Immature natural killer cell (primary cell): ENCODE measurements at regions not wholly inside any gene's neighbourhood (a gene's known extent, or its start where the extent isn't known, plus 50 kb on each side); places are given as distances from the start of the nearest gene placed in this dataset.
A peak's percentile ranks its signal among the peaks of the same experiment; 100 is the strongest.

Source experiments
- DNase-seq, 3 donors: peaks; one replicate each; pipeline ENCODE4 v3.0.0; 2022; ENCODE audit warnings: mixed read lengths in 1 of 3
- H3K27ac Mint-ChIP-seq, 6 donors: one replicate each; pipeline ENCODE4 v1.8.0; 2020; ENCODE audit warnings: mixed read lengths in 6 of 6, mild to moderate bottlenecking in 5 of 6, inconsistent platforms in 4 of 6, moderate library complexity in 3 of 6
- H3K27me3 Mint-ChIP-seq, 3 donors: one replicate each; pipeline ENCODE4 v1.8.0; 2020 to 2021; ENCODE audit warnings: low read depth in 3 of 3, mild to moderate bottlenecking in 3 of 3, mixed read lengths in 3 of 3, moderate library complexity in 3 of 3, inconsistent platforms in 1 of 3
- H3K36me3 Mint-ChIP-seq, 3 donors: one replicate each; pipeline ENCODE4 v1.8.0; 2020; ENCODE audit warnings: mixed read lengths in 3 of 3, inconsistent platforms in 2 of 3, mild to moderate bottlenecking in 2 of 3
- H3K4me1 Mint-ChIP-seq, 2 donors: one replicate each; pipeline ENCODE4 v1.8.0; 2020; ENCODE audit warnings: inconsistent platforms in 2 of 2, mild to moderate bottlenecking in 2 of 2, mixed read lengths in 2 of 2, moderate library complexity in 1 of 2
- H3K4me3 Mint-ChIP-seq, 5 donors: one replicate each; pipeline ENCODE4 v1.8.0; 2020; ENCODE audit warnings: mild to moderate bottlenecking in 5 of 5, mixed read lengths in 5 of 5, inconsistent platforms in 3 of 5, moderate library complexity in 3 of 5
- H3K9me3 Mint-ChIP-seq, 6 donors: one replicate each; pipeline ENCODE4 v1.8.0; 2020; ENCODE audit warnings: mild to moderate bottlenecking in 6 of 6, mixed read lengths in 6 of 6, inconsistent platforms in 4 of 6, moderate library complexity in 3 of 6

DNA sequence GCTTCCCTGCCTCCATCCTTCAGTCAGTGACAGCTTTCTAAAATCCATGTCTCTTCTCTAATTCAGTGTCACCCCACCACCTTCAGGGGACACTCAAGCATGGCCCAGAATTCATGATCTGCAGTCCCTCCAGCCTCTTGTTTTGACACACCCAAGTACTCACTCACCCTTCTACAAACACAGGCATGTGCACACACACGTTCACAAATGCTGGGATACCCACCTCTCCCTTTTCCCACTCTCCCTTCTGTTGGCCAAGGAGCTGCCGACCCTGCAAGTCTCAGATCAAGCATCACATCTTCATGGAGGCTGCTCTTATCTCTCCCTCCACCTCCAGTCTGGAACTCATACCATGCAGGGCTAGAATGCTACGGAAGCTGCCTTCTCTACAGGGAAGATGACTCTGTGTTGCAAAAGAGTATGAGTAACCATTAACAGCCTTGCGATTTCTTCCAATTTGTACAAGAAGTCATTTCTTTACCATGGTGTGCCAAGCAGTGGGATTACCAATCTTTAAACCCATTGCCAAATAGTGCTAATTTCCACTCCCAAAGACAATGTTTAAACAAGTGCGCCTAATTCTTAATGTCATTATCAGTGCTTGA, 196.1 kb downstream of the BCL11B start:
- Mint-ChIP-seq H3K4me1 (peaks cover 0 to 5% of the 10 kb centered on the region in 2 donors), H3K4me3 (no peak overlapping the region), H3K9me3 (no peaks in the 10 kb centered on the region), H3K36me3 (peaks cover 0 to 2% (median 0%) of the 10 kb centered on the region in 3 donors), H3K27ac (no peak overlapping the region), H3K27me3 (peaks cover 0 to 5% (median 4%) of the 10 kb centered on the region in 3 donors)
- DNase-seq, result no peak

DNA sequence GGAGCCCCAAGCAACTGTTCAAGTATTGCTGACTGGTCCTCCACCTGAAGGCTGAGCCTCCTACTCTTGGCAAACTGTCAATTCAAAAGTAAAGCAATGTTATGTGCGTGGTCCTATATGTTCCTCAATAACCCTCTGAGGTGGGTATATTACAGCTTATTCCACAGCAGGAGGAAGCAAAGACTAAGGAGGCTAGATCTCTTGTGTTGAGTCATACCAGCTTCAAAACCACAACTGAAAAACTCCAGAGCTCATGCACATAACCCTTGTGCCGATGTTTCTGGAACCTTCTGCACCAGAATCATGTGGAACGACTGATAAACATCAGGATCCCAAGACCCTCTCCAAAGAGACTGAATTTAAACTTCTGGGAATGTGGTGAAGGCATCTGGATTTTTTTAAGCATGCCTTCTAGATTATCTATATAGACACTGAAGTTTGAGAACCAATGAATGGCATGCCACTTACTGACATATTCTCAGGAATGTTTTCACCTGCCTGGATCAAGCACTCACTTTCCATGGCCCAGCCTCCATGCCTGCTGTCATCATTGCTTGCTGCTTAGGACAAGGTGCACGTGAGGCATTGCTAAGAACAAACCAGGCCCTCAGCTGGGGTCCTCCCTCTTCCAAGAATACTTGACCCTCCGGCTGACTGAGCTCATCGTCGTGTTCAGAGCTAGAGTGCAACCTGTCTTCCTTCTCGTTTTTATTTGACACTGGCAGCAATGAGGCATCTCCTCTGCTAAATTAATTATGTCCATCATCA, 194.7 kb downstream of the BCL11B start:
- Mint-ChIP-seq H3K4me1 (peaks cover 0 to 5% of the 10 kb centered on the region in 2 donors), H3K27me3 (peaks cover 0 to 4% (median 4%) of the 10 kb centered on the region in 3 donors), H3K36me3 (no peaks in the 10 kb centered on the region), H3K4me3 (no peak overlapping the region), H3K27ac (no peak overlapping the region), H3K9me3 (no peaks in the 10 kb centered on the region)
- DNase-seq, result no peak

DNA sequence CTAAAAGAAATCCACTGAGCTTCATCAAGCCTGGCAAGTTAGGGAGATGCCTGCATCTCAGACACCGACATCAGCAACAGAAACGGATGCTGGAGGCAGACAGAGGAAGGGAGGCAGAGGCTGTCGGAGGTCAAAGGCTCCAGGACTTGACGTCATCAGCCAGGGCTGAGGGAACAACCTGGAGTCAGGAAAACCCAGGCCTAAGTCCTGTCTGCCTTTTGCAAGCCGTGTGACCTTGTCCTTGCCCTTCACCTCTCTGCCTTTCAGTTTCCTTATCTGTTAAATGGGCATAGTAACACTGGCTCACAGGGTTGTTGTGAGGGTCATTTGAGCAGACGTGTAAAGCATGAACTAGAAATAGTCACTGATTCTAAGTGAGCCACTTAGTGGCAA, 194.2 kb downstream of the BCL11B start:
- Mint-ChIP-seq H3K9me3 (no peaks in the 10 kb centered on the region), H3K36me3 (peaks cover 0 to under 1% (median 0%) of the 10 kb centered on the region in 3 donors), H3K4me1 (peaks cover 0 to 5% of the 10 kb centered on the region in 2 donors), H3K27me3 (peaks cover 0 to 3% (median 2%) of the 10 kb centered on the region in 3 donors), H3K4me3 (no peak overlapping the region), H3K27ac (no peak overlapping the region)
- DNase-seq, result no peak

DNA sequence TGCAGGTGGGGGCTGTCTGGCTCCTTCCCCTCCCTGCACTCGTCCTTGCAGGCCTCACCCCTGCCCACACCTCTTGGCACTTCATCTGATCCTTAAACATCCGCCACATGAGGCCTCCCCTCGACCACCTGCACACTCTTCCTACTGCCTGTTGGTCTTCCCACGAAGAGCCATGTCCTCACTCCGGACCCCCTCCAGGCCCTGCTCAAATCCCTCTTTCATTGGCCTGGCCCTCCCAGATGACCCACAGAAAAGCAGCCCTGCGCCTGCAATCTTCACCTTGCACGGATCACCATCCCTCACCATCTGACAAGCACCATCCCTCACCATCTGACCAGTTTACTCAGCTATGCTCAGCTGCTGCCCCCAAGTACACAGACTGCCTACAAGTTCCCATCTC, 193.6 kb downstream of the BCL11B start:
- no peak overlapping the region for H3K4me3 Mint-ChIP-seq
- no peak for DNase-seq
- no peaks in the 10 kb centered on the region for H3K9me3 Mint-ChIP-seq
- no peak overlapping the region for H3K27ac Mint-ChIP-seq
- peaks cover 0 to 5% of the 10 kb centered on the region in 2 donors for H3K4me1 Mint-ChIP-seq
- peaks cover 0 to 1% (median 0%) of the 10 kb centered on the region in 3 donors for H3K27me3 Mint-ChIP-seq
- H3K36me3 Mint-ChIP-seq, result peaks cover 0 to 5% (median 3%) of the 10 kb centered on the region in 3 donors

DNA sequence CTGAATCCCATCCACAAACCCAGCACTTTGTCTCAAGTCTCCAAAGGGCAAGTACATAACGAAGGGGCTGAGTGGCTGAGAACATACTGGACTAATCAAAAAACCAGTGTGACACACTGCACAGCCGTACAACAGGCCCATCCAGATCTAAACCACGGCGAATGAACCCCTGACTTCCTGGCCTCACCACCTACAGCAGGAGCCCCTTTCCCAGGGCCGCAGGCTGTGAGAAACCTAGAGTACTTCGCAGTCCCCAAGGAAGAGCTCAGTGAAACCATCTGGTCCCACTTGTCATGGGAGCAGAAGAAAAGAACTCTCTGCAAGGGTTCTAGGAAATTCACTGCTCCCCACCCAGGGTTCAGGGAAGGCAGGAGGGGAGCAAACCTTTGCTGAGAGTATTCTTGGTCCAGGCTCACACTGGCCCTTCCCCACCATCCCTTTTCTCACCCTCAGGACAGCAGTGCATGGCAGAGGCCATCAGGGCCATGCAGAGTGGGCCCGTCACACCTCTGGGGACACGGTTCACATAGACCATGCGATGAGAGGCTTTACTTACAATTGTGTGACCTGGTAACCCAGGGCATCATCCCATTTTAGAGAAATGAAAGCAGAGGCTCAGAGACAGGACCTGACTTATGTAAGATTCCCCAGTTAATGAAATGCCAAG, 192.8 kb downstream of the BCL11B start:
- H3K4me3 Mint-ChIP-seq, result no peak overlapping the region
- H3K4me1 Mint-ChIP-seq, result peaks cover 0 to 5% of the 10 kb centered on the region in 2 donors
- DNase-seq, result no peak
- H3K27me3 Mint-ChIP-seq, result peaks cover 0 to 1% (median 0%) of the 10 kb centered on the region in 3 donors
- no peaks in the 10 kb centered on the region for H3K9me3 Mint-ChIP-seq
- no peak overlapping the region for H3K27ac Mint-ChIP-seq
- H3K36me3 Mint-ChIP-seq, result peaks cover 3 to 10% (median 5%) of the 10 kb centered on the region in 3 donors

DNA sequence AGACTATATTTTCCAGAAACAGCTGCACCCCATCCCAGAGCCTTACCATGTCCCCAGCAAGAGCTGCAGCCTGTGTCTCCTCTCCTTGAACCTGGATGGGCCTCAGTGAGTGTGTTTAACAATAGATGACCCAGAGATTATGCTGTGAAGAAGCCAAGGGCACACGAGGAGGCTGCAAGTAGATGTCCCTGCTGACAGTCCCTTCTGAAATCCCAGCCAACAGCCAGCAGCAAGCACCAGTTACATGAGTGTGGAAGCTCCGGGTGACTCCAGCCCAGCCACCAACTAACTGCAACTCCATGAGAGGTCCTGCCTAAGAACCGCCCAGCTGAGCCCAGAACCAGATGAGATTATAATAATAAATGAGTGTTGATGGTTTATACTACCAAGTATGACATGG, 191.7 kb downstream of the BCL11B start:
- DNase-seq, result no peak
- Mint-ChIP-seq H3K36me3 (peaks cover 6 to 12% (median 9%) of the 10 kb centered on the region in 3 donors), H3K4me3 (no peak overlapping the region), H3K4me1 (peaks cover 0 to 3% of the 10 kb centered on the region in 2 donors), H3K9me3 (no peaks in the 10 kb centered on the region), H3K27ac (no peak overlapping the region), H3K27me3 (peaks cover 0 to 1% (median 0%) of the 10 kb centered on the region in 3 donors)

DNA sequence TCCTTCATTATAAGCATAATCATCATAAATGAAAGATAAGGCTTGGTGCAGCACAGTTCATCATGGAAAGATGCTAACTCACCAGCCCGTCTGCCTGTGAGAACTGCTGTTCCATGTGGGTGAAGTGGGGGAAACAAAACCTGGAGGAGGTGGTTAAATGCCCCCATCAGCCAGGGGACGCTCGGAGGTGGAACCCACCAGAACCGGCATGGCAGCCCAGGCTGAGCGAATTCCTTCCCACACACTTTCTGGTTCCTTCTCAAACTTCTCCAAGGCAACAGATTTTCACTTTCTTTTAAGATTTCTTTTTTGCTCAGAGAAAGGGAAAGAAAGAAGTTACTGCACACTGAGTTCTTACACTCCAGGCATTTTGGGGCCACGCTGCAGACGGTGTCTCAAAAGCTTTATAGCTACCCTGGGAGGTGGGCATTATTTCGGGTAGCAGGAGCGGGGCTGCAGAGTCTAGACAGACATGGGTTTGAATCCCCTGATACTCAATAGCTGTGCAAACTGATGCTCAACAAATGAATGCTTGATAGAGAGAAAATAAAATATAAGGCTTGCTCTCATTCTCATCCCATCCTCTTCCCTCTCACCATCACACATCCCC, 190.7 kb downstream of the BCL11B start:
- Mint-ChIP-seq H3K27ac (no peak overlapping the region), H3K4me3 (no peak overlapping the region), H3K9me3 (no peaks in the 10 kb centered on the region), H3K27me3 (peaks cover 0 to 1% (median 0%) of the 10 kb centered on the region in 3 donors), H3K4me1 (no peaks in the 10 kb centered on the region), H3K36me3 (peaks cover 14 to 17% (median 14%) of the 10 kb centered on the region in 3 donors)
- no peak for DNase-seq

DNA sequence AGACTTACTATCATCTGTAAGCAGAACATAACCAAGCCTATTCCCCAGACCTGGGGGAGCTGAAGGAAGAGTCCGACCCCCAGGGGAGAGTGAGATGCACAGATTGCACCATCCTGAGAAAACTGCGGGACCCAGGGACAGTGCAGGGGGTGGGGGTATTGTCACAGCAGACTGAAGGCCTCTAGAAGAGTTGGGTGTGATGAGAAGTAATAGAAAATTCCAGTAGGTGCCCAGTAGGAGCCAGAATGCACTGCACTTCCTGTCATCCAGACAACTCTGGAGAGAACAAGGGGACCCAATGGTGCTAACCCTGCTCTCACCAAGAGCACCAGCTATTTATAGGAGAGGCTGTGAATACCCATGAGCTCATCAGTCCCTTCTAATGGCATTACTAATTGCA, 190.1 kb downstream of the BCL11B start:
- H3K27me3 Mint-ChIP-seq, result peaks cover 0 to 1% (median 0%) of the 10 kb centered on the region in 3 donors
- peaks cover 0 to under 1% of the 10 kb centered on the region in 2 donors for H3K4me1 Mint-ChIP-seq
- no peak overlapping the region for H3K27ac Mint-ChIP-seq
- no peaks in the 10 kb centered on the region for H3K9me3 Mint-ChIP-seq
- DNase-seq, result no peak
- H3K4me3 Mint-ChIP-seq, result no peak overlapping the region
- peaks cover 15 to 18% (median 16%) of the 10 kb centered on the region in 3 donors for H3K36me3 Mint-ChIP-seq

DNA sequence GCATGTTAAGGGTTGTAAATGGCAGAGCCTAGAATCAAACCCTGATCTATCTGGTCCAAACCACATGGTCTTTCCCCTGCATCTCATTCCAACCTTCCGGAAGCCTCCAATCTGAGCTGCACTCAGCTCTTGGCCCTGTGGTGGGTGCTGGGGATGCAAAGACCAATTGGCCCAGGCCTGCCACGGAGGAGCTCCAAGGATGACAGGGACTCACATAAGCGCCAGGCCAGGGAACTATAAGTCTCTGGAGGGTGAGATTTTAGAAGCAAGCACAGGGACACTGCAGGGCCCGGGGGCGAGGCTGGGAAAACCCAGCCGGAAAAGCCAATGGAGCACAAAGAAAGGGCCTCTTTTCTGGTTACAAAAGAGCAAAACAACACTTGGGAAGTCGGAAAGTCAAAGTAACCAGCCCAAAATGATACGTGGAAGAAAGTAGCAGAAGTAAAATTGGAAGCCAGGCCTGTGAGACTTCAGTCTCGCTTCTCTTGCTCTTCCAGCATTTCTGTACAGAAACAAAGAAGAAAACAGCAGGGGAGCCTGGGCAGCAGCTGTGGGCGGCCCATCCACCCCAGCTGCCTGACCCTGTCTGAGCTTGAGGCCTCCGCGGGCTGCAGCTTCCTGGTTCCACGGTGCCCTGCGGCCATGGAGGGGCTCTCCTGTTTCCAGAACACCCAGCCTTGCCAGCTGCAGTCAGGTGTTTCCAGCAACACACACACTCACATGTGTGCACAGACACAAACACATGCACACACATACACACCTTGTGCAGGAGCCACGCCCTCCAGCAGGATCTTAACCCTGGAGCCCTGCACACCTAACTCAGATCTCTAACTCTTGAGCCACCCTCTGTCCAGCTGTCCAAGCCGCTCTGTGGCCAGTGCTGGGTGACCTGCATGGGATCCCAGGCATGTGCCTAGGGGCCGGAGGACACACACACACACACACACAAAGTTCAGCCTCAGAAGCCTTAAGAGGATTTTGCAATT, 178.2 kb downstream of the BCL11B start:
- H3K27me3 Mint-ChIP-seq, result peaks cover 2 to 4% (median 4%) of the 10 kb centered on the region in 3 donors
- peaks cover 0 to 11% (median 0%) of the 10 kb centered on the region in 6 donors for H3K9me3 Mint-ChIP-seq
- no peak overlapping the region for H3K4me3 Mint-ChIP-seq
- H3K4me1 Mint-ChIP-seq, result no peaks in the 10 kb centered on the region
- H3K27ac Mint-ChIP-seq, result no peak overlapping the region
- peaks cover 0 to 5% (median 0%) of the 10 kb centered on the region in 3 donors for H3K36me3 Mint-ChIP-seq
- DNase-seq, result no peak

DNA sequence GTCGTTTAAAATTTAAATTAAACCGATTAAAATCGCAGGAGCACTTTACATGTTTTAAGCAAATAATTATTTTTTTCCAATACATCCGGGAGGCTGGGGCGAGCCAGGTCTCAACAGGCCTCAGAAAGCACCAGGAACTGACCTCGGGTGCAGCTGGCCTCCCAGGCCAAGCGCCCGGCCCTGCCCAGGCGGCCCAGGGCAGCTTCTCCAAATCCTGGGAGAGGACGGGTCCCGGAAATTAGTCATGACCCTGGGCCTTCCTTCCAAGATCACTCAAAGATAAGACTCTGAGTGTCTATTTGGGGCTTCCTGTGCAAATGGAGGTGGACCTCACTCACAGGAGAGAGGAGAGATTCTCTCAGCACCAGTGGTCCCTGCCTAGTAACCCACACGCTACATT, 177.1 kb downstream of the BCL11B start:
- H3K27ac Mint-ChIP-seq, result no peak overlapping the region
- peaks cover 0 to 11% (median 0%) of the 10 kb centered on the region in 6 donors for H3K9me3 Mint-ChIP-seq
- no peak overlapping the region for H3K4me3 Mint-ChIP-seq
- H3K27me3 Mint-ChIP-seq, result peaks cover 0 to 4% (median 4%) of the 10 kb centered on the region in 3 donors
- no peak for DNase-seq
- peaks cover 0 to 5% (median 0%) of the 10 kb centered on the region in 3 donors for H3K36me3 Mint-ChIP-seq
- H3K4me1 Mint-ChIP-seq, result no peaks in the 10 kb centered on the region

DNA sequence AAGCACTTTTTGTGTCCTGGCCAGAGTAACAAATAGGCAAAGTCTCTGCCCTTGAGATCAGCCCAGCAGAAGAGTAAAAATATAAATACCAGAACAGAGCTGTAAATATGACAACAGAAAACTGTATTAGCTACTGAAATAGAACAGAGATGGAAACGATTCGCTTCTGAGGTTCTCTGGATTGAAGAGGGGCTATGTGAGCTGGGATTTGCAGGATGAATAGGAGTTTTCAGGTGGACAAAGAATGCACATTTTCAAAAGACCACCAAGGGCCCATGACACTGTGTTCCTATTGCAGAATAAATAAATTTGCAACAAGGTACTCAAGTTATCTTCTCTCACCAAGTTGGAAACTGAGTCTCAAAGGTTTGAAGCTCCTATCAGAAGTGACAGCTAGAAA, 176.6 kb downstream of the BCL11B start:
- Mint-ChIP-seq H3K4me1 (no peaks in the 10 kb centered on the region), H3K4me3 (no peak overlapping the region), H3K9me3 (peaks cover 0 to 11% (median 0%) of the 10 kb centered on the region in 6 donors), H3K27ac (peak overlapping the region in 1 of 6 donors; percentile 6), H3K27me3 (peaks cover 0 to 4% (median 2%) of the 10 kb centered on the region in 3 donors), H3K36me3 (peaks cover 0 to 5% (median 0%) of the 10 kb centered on the region in 3 donors)
- DNase-seq, result no peak

DNA sequence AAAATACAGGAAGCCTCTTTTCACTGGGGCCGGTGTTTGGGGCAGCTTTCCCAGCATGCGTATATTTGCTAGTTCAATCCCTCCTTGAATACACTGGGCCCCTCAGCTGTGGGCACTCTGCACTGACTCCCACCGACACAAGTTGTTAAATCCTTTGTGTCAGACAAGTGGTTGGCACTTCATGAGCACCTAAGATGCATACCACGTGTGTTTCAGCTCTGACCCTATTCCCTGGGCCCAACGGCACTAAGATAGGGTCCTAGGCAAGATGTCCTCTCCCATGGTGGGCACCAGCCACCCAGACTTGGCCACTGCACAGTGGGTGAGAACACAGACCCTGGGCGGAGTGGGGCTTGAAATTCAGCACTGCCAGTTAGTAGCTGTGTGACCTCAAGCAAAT, 173.8 kb downstream of the BCL11B start:
- DNase-seq, result no peak
- Mint-ChIP-seq H3K27ac (no peak overlapping the region), H3K27me3 (peaks cover 0 to 6% (median 0%) of the 10 kb centered on the region in 3 donors), H3K4me1 (no peaks in the 10 kb centered on the region), H3K36me3 (no peaks in the 10 kb centered on the region), H3K4me3 (no peak overlapping the region), H3K9me3 (peaks cover 0 to 2% (median 0%) of the 10 kb centered on the region in 6 donors)
